ENCODE measurements at regions not wholly inside any gene's neighbourhood (a gene's known extent, or its start where the extent isn't known, plus 50 kb on each side); places are given as distances from the start of the nearest gene placed in this dataset.

GRCh38 chr2:150417278-150417677, 70.2 kb downstream of the RND3 start:
- no peak for DNase-seq

- DNase-seq, result no peak
These were observed 72.4 kb downstream of the RND3 start for GRCh38 chr2:150415022-150415421.

GRCh38 chr2:150413910-150414309, 73.6 kb downstream of the RND3 start:
- DNase-seq, result no peak

- DNase-seq, result no peak
These were observed 74.1 kb downstream of the RND3 start for GRCh38 chr2:150413366-150413765.

GRCh38 chr2:150410809-150411208, 76.7 kb downstream of the RND3 start:
- DNase-seq, result no peak

- DNase-seq, result no peak
These were observed 78.3 kb downstream of the RND3 start for GRCh38 chr2:150409196-150409595.

GRCh38 chr2:150404147-150404546, 83.3 kb downstream of the RND3 start:
- no peak for DNase-seq

- no peak for DNase-seq
These were observed 84.0 kb downstream of the RND3 start for GRCh38 chr2:150403457-150403856.

- no peak for DNase-seq
These were observed 84.5 kb downstream of the RND3 start for GRCh38 chr2:150402953-150403352.

- no peak for DNase-seq
These were observed 86.6 kb downstream of the RND3 start for GRCh38 chr2:150400849-150401248.

GRCh38 chr2:150392614-150393013, 94.9 kb downstream of the RND3 start:
- no peak for DNase-seq

- DNase-seq, result no peak
These were observed 95.7 kb downstream of the RND3 start for GRCh38 chr2:150391779-150392178.

GRCh38 chr2:150389447-150389846, 98.0 kb downstream of the RND3 start:
- no peak for DNase-seq

- no peak for DNase-seq
These were observed 99.2 kb downstream of the RND3 start for GRCh38 chr2:150388289-150388625.

- DNase-seq, result no peak
These were observed 99.7 kb downstream of the RND3 start for GRCh38 chr2:150387586-150388288.

GRCh38 chr2:150385211-150385610, 102.3 kb downstream of the RND3 start:
- no peak for DNase-seq

GRCh38 chr2:150383587-150383986, 103.9 kb downstream of the RND3 start:
- no peak for DNase-seq

GRCh38 chr2:150379166-150379565, 108.3 kb downstream of the RND3 start:
- DNase-seq, result no peak

- DNase-seq, result no peak
These were observed 108.8 kb downstream of the RND3 start for GRCh38 chr2:150378686-150379085.

GRCh38 chr2:150376553-150377335, 110.7 kb downstream of the RND3 start:
- DNase-seq, result no peak

- DNase-seq, result no peak
These were observed 112.1 kb downstream of the RND3 start for GRCh38 chr2:150375333-150375732.

- no peak for DNase-seq
These were observed 113.0 kb downstream of the RND3 start for GRCh38 chr2:150374492-150374891.

- no peak for DNase-seq
These were observed 114.1 kb downstream of the RND3 start for GRCh38 chr2:150373374-150373773.

- no peak for DNase-seq
These were observed 116.2 kb downstream of the RND3 start for GRCh38 chr2:150371044-150371818.
